ENCODE measurements at regions not wholly inside any gene's neighbourhood (a gene's known extent, or its start where the extent isn't known, plus 50 kb on each side); places are given as distances from the start of the nearest gene placed in this dataset.

DNA sequence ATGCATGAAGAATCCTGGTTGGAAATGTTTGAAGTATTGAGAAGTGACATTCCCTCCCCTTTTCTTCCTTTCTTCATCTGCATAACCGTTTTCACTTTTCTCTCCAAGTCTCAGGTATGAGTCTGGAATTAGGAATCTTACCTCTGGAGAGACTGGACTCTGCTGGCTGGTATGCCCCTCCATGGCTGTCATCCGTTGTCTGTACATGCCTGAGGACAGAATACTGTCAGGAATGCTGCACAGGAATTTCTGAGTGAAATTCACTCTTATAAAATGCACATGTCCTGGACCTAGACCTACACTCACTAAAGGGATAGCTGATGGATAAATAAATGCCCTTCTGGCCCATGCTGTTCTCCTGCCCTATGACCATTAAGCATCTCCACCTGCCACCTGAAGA is 179.5 kb downstream of the MSN start:
- no peaks in the 10 kb centered on the region for H3K36me3 ChIP-seq
- no peaks in the 10 kb centered on the region for H3K4me1 ChIP-seq (ENCODE audit: low read depth)
- no peaks in the 10 kb centered on the region for H3K27me3 ChIP-seq
- no peak overlapping the region for H3K4me3 ChIP-seq
- H3K27ac ChIP-seq, result no peak overlapping the region
- DNase-seq (ENCODE audit: low read depth in 1 of 2, low spot score in 1 of 2), result no peak
- TF ChIP-seq, protein P1, sequence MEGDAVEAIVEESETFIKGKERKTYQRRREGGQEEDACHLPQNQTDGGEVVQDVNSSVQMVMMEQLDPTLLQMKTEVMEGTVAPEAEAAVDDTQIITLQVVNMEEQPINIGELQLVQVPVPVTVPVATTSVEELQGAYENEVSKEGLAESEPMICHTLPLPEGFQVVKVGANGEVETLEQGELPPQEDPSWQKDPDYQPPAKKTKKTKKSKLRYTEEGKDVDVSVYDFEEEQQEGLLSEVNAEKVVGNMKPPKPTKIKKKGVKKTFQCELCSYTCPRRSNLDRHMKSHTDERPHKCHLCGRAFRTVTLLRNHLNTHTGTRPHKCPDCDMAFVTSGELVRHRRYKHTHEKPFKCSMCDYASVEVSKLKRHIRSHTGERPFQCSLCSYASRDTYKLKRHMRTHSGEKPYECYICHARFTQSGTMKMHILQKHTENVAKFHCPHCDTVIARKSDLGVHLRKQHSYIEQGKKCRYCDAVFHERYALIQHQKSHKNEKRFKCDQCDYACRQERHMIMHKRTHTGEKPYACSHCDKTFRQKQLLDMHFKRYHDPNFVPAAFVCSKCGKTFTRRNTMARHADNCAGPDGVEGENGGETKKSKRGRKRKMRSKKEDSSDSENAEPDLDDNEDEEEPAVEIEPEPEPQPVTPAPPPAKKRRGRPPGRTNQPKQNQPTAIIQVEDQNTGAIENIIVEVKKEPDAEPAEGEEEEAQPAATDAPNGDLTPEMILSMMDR (IDR thresholded peaks at IDR 0.05; ENCODE audit: low read depth, low read length), result no peak
- no peaks in the 10 kb centered on the region for H3K9me3 ChIP-seq (ENCODE audit: low read depth)

DNA sequence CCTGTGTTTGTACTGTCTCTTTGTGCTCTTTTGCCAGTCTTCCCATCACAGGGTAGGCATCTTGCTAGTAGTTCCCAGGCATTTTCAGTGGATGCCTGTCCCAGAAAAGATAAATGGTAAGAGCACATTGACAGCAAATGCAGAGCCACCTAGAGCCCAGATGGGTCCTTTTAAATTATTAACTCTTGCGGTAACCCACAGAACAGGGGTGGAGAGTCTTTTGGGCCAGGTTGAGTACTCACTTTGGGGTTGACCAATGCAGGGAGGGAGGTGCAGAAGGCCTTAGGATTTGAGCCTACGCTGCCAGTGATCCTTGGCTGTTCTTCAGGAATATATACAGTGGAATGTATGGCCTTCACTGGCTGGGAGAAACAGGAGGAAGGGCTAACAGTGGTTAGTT is 173.8 kb downstream of the MSN start:
- no peaks in the 10 kb centered on the region for H3K27me3 ChIP-seq
- no peak overlapping the region for H3K4me3 ChIP-seq
- TF ChIP-seq, protein P1 (IDR thresholded peaks at IDR 0.05; ENCODE audit: low read depth, low read length), result no peak
- H3K27ac ChIP-seq, result no peak overlapping the region
- DNase-seq (ENCODE audit: low read depth in 1 of 2, low spot score in 1 of 2), result no peak
- H3K36me3 ChIP-seq, result no peaks in the 10 kb centered on the region
- no peaks in the 10 kb centered on the region for H3K9me3 ChIP-seq (ENCODE audit: low read depth)
- no peaks in the 10 kb centered on the region for H3K4me1 ChIP-seq (ENCODE audit: low read depth)

DNA sequence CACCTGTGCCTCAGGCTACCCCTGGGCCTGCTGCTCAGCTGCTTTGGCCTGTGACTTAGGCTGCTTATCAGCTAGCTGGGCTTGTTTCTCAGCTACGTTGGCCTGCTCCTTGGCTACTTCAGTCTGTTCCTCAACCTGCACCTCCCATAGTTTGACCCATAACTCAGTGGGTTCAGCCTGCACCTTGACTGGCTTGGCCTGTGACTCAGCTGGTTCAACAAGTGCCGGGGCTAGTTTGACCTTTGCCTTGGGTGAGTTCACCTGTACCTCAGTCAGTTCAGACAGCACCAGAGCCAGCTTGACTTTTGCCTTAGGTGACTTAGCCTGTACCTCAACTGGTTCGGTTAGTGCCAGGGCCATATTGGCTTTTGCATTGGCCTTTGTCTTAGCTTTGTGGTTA is 171.2 kb downstream of the MSN start:
- Histone ChIP-seq H3K4me1 (ENCODE audit: low read depth) (no peaks in the 10 kb centered on the region), H3K27me3 (no peaks in the 10 kb centered on the region), H3K27ac (no peak overlapping the region), H3K4me3 (no peak overlapping the region), H3K36me3 (no peaks in the 10 kb centered on the region), H3K9me3 (ENCODE audit: low read depth) (no peaks in the 10 kb centered on the region)
- DNase-seq (ENCODE audit: low read depth in 1 of 2, low spot score in 1 of 2), result no peak
- TF ChIP-seq, protein P1 (IDR thresholded peaks at IDR 0.05; ENCODE audit: low read depth, low read length), result no peak

DNA sequence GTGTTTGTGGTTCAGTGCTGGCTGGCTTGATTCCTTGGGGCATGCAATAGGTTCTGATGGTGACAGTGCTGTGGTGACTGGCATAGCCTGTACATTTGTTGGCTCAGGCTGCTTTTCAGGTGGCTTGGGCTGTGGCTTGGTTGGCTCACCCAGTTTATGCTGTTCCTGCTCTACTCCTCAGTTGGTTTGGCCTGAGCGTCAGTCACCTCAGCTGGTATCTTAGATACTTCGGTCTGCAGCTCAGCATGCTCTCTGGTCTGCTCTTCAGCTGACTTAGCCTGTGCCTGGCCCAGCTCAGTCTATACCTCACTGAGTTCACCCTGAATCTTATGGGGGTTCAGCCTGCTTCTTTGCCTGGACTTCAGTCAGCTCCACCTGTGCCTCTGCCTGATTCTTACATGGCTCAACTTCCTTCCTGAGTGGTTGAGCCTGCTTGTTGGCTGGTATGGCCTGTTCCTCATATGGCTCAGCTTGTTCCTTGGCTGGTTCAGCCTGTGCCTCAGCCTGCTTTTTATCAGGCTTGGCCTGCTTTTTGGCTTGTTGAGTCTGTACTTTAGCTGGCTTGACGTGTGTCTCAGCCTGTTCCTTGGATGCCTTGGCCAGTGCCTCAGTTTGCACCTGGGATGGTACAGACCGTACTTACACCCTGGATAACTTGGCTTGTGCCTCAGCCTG is 170.6 kb downstream of the MSN start:
- TF ChIP-seq, protein P1 (IDR thresholded peaks at IDR 0.05; ENCODE audit: low read depth, low read length), result no peak
- no peaks in the 10 kb centered on the region for H3K27me3 ChIP-seq
- no peaks in the 10 kb centered on the region for H3K36me3 ChIP-seq
- H3K27ac ChIP-seq, result no peak overlapping the region
- no peaks in the 10 kb centered on the region for H3K4me1 ChIP-seq (ENCODE audit: low read depth)
- H3K4me3 ChIP-seq, result no peak overlapping the region
- DNase-seq (ENCODE audit: low read depth in 1 of 2, low spot score in 1 of 2), result no peak
- no peaks in the 10 kb centered on the region for H3K9me3 ChIP-seq (ENCODE audit: low read depth)

DNA sequence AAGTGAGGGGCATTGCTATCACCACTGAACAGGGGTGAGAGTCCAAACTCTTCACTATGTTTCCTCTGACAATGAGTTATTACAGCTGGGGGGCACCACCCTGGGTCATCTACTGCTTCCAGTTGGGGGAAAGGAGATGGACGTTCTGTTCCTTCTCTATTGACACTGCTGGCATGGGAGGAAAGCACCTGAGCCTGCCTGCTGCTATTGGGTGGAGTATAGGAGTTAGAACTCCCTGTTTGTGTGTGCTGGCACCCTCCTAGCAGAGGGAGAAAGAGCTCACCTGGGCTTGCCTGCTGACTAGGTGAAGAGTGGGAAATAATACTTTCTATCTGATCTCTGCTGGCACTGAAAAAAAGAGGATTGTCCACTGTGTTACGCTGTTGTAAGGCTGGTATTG is 163.8 kb downstream of the MSN start:
- Histone ChIP-seq H3K9me3 (ENCODE audit: low read depth) (no peaks in the 10 kb centered on the region), H3K27ac (no peak overlapping the region), H3K27me3 (no peaks in the 10 kb centered on the region), H3K4me1 (ENCODE audit: low read depth) (no peaks in the 10 kb centered on the region), H3K4me3 (no peak overlapping the region), H3K36me3 (no peaks in the 10 kb centered on the region)
- DNase-seq (ENCODE audit: low read depth in 1 of 2, low spot score in 1 of 2), result no peak
- TF ChIP-seq, protein P1 (IDR thresholded peaks at IDR 0.05; ENCODE audit: low read depth, low read length), result no peak
